ENCODE measurements at regions not wholly inside any gene's neighbourhood (a gene's known extent, or its start where the extent isn't known, plus 50 kb on each side); places are given as distances from the start of the nearest gene placed in this dataset.

DNA sequence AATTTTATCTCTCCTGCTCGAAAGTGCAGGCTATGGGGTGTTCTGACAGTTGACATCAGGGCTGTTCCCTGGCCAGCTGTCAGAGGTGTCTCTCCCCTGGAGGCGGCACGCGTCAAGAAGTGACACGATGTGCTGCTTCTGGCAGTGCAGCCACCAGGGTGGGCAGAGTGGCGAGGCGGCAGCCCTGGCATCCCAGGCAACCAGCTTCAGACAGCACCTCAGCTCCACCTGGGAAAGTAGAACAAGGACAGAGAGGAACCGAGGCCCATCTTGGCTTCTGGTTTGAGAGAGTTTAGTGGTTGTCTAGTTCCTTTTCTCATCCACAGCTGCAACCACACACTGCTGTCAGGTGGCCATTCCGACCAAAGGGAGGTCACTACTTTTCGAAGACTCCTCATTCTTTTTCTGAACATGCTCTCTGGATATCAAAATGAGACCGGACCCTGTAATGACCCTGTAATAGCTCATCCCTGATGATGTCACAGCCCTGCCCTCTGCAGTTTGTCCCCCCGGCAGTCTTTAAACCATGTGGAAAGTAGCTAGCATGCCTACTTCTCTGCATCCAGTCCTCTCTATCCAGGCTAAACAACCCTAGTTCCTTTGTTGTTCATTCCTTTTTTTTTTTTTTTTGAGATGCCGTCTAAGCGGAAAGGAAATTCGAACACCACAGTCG, 381.0 kb upstream of the NRP1 start:
- H3K4me3 ChIP-seq (ENCODE audit: low read depth, low read length): no peak overlapping the region
- in situ Hi-C loops (cut with HindIII; ENCODE audit: low sequenced_read_pairs): no loop called here
- TF ChIP-seq, protein P1, sequence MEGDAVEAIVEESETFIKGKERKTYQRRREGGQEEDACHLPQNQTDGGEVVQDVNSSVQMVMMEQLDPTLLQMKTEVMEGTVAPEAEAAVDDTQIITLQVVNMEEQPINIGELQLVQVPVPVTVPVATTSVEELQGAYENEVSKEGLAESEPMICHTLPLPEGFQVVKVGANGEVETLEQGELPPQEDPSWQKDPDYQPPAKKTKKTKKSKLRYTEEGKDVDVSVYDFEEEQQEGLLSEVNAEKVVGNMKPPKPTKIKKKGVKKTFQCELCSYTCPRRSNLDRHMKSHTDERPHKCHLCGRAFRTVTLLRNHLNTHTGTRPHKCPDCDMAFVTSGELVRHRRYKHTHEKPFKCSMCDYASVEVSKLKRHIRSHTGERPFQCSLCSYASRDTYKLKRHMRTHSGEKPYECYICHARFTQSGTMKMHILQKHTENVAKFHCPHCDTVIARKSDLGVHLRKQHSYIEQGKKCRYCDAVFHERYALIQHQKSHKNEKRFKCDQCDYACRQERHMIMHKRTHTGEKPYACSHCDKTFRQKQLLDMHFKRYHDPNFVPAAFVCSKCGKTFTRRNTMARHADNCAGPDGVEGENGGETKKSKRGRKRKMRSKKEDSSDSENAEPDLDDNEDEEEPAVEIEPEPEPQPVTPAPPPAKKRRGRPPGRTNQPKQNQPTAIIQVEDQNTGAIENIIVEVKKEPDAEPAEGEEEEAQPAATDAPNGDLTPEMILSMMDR (IDR thresholded peaks at IDR 0.05; ENCODE audit: low read depth, low read length): no peak
- no peak for DNase-seq (ENCODE audit: low read depth, low spot score)

DNA sequence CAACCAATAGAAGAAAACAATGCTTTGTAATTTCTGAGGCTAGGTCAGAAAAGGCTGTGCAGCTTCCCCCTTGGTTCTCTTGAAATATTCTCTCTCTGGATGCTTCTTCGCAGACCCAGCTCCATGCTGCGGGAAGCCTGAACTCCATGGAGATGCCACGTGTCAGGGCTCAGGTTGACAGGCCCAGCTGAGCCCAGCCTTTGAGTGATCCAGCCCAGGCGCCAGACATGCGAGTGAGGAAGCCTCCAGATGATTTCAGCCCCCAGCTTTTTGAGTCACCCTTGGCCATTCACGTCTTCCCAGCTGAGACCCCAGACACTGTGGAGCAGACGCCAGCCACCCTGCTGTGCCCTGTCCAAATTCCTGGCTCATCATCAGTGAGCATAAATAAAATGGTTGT, 378.4 kb upstream of the NRP1 start:
- in situ Hi-C loops (cut with HindIII; ENCODE audit: low sequenced_read_pairs): no loop called here
- H3K4me3 ChIP-seq (ENCODE audit: low read depth, low read length): no peak overlapping the region
- TF ChIP-seq, protein P1 (IDR thresholded peaks at IDR 0.05; ENCODE audit: low read depth, low read length): no peak
- no peak for DNase-seq (ENCODE audit: low read depth, low spot score)

GRCh38 chr10:33710006-33710405, 375.5 kb upstream of the NRP1 start:
- TF ChIP-seq, protein P1 (IDR thresholded peaks at IDR 0.05; ENCODE audit: low read depth, low read length): no peak
- H3K4me3 ChIP-seq (ENCODE audit: low read depth, low read length): no peak overlapping the region
- in situ Hi-C loops (cut with HindIII; ENCODE audit: low sequenced_read_pairs): no loop called here
- DNase-seq (ENCODE audit: low read depth, low spot score): no peak

- no peak for DNase-seq (ENCODE audit: low read depth, low spot score)
- in situ Hi-C loops (cut with HindIII; ENCODE audit: low sequenced_read_pairs): no loop called here
- no peak overlapping the region for H3K4me3 ChIP-seq (ENCODE audit: low read depth, low read length)
- TF ChIP-seq, protein P1 (IDR thresholded peaks at IDR 0.05; ENCODE audit: low read depth, low read length): no peak
Observed at GRCh38 chr10:33709008-33709753, 374.7 kb upstream of the NRP1 start.

DNA sequence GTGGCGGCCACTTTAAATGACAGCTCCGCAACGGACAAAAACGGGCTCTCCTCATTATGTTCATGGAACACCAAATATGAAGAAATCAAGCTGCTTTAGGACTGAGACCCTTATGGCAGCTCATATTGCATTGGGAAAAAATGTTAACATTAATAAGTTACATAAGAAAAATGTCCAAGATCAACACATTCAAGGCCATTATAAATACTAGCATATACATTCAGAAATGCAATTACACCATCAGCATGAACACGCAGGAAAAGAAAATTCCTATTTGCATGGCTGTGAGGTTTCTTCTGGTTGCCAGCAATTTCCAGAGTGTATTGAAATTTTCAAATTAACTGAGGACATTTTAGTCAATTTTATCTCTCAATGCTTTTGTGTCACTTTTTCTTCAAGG, 374.1 kb upstream of the NRP1 start:
- TF ChIP-seq, protein P1 (IDR thresholded peaks at IDR 0.05; ENCODE audit: low read depth, low read length): no peak
- H3K4me3 ChIP-seq (ENCODE audit: low read depth, low read length): no peak overlapping the region
- no peak for DNase-seq (ENCODE audit: low read depth, low spot score)
- in situ Hi-C loops (cut with HindIII; ENCODE audit: low sequenced_read_pairs): no loop called here

GRCh38 chr10:33706746-33707145, 372.3 kb upstream of the NRP1 start:
- in situ Hi-C loops (cut with HindIII; ENCODE audit: low sequenced_read_pairs): no loop called here
- no peak for DNase-seq (ENCODE audit: low read depth, low spot score)

More at GRCh38 chr10:33706746-33707145, 372.3 kb upstream of the NRP1 start:
- TF ChIP-seq, protein P1 (IDR thresholded peaks at IDR 0.05; ENCODE audit: low read depth, low read length): no peak
- no peak overlapping the region for H3K4me3 ChIP-seq (ENCODE audit: low read depth, low read length)

All from astrocyte of the spinal cord (primary cell).